Breast epithelium (tissue), 3 donors: ENCODE measurements at regions not wholly inside any gene's neighbourhood (a gene's known extent, or its start where the extent isn't known, plus 50 kb on each side); places are given as distances from the start of the nearest gene placed in this dataset.

Experiments
- POLR2A ChIP-seq: fragments of 450-650 bp; IDR thresholded peaks from one replicate; pipeline ENCODE4 v1.6.1; 2016; ENCODE audit warnings: antibody characterized with exemption, mild to moderate bottlenecking, moderate library complexity
- POLR2AphosphoS5 ChIP-seq, 3 donors: sonication (generic); formaldehyde crosslinking; IDR thresholded peaks; one replicate each; pipeline ENCODE4 v1.6.1; 2017; ENCODE audit warnings: antibody characterized with exemption in 3 of 3
- TF ChIP-seq, protein P1 (sequence below), 3 donors: fragments of 450-650 bp; IDR thresholded peaks; one replicate each; pipeline ENCODE4 v1.5.1; 2016 to 2017; ENCODE audit warnings: antibody characterized with exemption in 3 of 3, mild to moderate bottlenecking in 3 of 3, moderate library complexity in 3 of 3

DNA sequence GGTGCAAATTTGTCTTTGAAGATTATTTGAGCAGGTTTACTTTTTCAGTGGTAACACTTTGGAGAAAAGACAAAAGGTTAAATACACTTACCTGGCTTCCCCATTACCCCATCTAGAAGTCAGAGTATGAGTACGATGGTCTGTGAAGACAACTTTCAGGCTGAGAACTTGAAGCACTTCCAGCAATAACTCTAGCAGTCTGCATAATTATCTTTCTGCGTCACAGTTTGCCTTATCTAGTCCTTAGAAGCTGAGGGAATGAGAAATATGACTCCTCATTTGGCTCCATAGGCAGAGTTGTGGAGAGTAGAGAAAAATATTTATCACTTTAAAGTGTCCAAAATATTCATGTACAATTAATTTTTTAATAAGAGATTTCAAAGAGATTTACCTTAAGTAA lies 323.4 kb upstream of the CAMK1G start:
- TF ChIP-seq, protein P1, sequence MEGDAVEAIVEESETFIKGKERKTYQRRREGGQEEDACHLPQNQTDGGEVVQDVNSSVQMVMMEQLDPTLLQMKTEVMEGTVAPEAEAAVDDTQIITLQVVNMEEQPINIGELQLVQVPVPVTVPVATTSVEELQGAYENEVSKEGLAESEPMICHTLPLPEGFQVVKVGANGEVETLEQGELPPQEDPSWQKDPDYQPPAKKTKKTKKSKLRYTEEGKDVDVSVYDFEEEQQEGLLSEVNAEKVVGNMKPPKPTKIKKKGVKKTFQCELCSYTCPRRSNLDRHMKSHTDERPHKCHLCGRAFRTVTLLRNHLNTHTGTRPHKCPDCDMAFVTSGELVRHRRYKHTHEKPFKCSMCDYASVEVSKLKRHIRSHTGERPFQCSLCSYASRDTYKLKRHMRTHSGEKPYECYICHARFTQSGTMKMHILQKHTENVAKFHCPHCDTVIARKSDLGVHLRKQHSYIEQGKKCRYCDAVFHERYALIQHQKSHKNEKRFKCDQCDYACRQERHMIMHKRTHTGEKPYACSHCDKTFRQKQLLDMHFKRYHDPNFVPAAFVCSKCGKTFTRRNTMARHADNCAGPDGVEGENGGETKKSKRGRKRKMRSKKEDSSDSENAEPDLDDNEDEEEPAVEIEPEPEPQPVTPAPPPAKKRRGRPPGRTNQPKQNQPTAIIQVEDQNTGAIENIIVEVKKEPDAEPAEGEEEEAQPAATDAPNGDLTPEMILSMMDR (IDR thresholded peaks at IDR 0.05): no peak
- TF ChIP-seq POLR2A: no peak
- no peak for TF ChIP-seq POLR2AphosphoS5 (IDR thresholded peaks at IDR 0.05)
